ENCODE measurements at regions not wholly inside any gene's neighbourhood (a gene's known extent, or its start where the extent isn't known, plus 50 kb on each side); places are given as distances from the start of the nearest gene placed in this dataset.

GRCh38 chr15:50815958-50816590 lies 50.6 kb upstream of the SPPL2A start:
- TF ChIP-seq CTCF (IDR thresholded peaks at IDR 0.05) (no peak), POLR2AphosphoS5 (IDR thresholded peaks at IDR 0.05) (peak; percentile 22), POLR2A (IDR thresholded peaks at IDR 0.05) (no peak)

Measured in prostate gland (tissue), 2 donors.